ENCODE measurements at regions not wholly inside any gene's neighbourhood (a gene's known extent, or its start where the extent isn't known, plus 50 kb on each side); places are given as distances from the start of the nearest gene placed in this dataset.
"Not testable (repeated sequence)": the region's sequence is repeated elsewhere in the genome, so short reads cannot be mapped to it uniquely, and the experiment has no call there.

DNA sequence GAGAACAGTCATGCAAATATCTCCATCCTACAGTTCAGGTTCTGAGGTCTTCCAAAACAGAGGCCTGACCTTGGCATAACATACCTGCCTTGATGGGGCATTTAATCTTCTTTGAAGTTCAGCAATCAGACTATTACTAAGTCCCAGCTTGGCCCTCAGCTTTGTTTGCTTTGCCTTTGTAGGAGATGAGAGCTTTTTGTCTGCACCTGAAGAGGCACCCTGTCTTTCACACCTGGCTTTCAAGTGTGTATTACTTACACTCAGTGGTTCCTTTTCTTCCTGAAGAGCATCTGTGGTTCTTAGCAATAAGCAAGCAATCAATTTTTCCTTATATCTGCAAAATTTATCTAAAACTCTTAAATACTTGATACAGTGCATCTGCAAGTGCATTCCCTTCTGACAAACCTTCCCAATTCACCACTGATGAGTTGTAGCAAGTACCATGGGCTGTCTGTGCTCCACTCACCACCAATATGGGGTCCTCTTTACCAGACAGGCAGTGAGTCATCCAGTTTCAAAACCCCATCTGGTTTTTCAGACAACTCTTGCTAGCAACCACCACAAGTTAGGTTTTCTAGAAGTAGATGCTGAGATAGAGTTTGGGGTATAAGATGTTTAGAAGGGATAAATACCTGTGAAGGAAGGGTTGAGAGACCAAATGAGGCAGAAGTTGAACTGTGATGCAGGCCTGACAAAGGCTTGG lies 100.2 kb downstream of the HINT1 start:
- Mint-ChIP-seq H3K27me3 (no peaks in the 10 kb centered on the region), H3K4me1 (ENCODE audit: low read depth) (peaks cover 40% of the 10 kb centered on the region), H3K4me3 (no peak overlapping the region), H3K36me3 (peaks cover 8% of the 10 kb centered on the region), H3K9me3 (peaks cover 11% of the 10 kb centered on the region), H3K27ac (no peak overlapping the region)
- CTCF ChIA-PET: no interaction called here
- POLR2A ChIA-PET: no interaction called here
- intact Hi-C loops (cut with micrococcal nuclease): loop anchor here (5.0 kb wide), 2 partner anchors 332 to 352 kb away; no protein-coding TSS in a partner anchor
- DNase-seq: no peak

DNA sequence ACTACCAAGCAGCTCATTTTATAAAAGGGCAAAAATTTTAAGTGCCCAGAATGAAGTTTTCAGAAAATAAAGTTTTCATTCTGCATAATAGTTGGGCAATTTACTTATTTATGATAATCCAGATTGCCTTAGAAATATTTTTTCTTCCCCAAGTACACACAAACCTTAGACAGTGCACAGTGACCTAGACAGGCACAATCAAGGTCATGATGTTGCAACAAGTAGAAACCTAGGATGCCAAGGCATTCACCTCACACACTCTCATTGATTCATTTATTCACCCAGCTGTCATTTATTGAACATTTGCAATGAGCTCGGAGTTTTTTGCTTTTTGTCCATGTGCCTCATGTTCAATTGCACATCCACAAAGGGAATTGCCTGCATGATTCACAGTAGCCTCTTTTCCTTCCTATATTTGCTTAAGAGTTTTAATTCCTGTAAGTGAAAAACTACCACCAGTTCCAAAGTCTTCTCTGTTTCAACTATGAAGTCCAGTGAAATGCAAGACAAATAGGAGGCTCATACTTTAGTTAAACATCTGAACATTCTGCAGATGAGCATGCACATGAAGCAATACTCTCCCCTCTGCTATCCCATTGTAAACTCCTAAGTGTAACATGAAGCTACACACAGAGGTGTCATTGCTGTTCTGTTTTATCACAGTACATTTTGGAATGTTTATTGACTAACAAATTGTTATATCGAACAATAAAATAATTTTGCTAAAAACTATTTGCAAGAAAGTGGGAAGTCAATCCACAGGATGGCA lies 122.9 kb downstream of the HINT1 start:
- Mint-ChIP-seq H3K4me3 (no peak overlapping the region), H3K27me3 (peaks cover 2% of the 10 kb centered on the region), H3K9me3 (peaks cover 10% of the 10 kb centered on the region), H3K27ac (no peak overlapping the region), H3K4me1 (ENCODE audit: low read depth) (no peaks in the 10 kb centered on the region), H3K36me3 (no peaks in the 10 kb centered on the region)
- POLR2A ChIA-PET: no interaction called here
- CTCF ChIA-PET: no interaction called here
- intact Hi-C loops (cut with micrococcal nuclease): no loop called here
- DNase-seq: no peak

DNA sequence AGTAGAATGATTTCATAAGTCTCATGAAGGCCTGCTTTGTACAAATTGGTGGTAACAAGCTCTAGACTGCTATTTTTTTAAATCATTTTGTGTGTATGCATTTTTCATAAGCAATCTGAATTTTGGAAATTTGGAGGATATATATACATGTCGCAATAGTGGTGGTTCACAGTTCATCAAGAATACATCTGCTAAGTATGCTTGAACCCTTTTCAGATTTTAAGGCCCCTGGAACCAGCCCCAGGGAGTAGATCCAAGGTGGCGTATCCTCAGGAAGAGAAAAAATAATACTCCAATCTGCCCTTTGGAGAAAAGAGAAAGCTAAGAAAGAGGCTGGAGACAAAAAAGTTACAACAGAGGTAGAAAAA lies 141.6 kb downstream of the HINT1 start:
- no peak overlapping the region for H3K27ac Mint-ChIP-seq
- no peaks in the 10 kb centered on the region for H3K36me3 Mint-ChIP-seq
- intact Hi-C loops (cut with micrococcal nuclease): no loop called here
- H3K27me3 Mint-ChIP-seq: no peaks in the 10 kb centered on the region
- H3K4me1 Mint-ChIP-seq (ENCODE audit: low read depth): no peaks in the 10 kb centered on the region
- no peak overlapping the region for H3K4me3 Mint-ChIP-seq
- ChIA-PET POLR2A (no interaction called here), CTCF (no interaction called here)
- DNase-seq: no peak
- H3K9me3 Mint-ChIP-seq: no peaks in the 10 kb centered on the region

DNA sequence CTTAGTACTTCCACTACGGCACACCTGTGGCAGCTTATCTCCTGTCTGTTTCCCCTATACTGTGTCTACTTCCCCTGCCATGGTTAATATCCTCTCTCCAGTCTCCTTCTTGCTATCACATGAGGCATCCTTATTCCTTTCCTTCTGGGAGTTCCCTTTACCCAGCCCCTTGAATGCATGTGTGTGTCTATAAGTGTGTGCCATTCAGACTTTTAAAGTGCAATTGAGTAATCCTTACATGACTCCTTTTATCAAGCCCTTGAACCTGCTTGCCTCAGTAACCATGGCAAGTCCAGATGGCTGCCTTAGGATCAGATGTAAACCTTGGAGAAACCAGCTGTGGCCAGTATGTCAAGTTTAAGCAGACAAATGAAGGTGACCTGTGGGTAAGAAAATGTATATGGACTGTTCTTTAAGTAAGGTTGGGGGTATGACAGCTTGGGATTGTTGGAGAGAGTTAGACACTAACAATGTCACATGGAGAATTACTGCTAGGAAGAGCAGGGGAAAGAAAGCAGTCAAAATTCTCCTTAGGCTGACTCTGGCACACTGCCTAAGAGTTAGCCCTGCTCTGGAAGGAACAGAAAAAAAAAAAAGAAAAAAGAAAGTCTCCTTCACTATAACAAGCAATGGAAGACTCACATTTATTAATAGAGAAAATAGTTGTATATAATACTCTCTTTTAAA lies 142.1 kb downstream of the HINT1 start:
- Mint-ChIP-seq H3K4me3 (no peak overlapping the region), H3K36me3 (no peaks in the 10 kb centered on the region), H3K27ac (no peak overlapping the region), H3K27me3 (no peaks in the 10 kb centered on the region), H3K4me1 (ENCODE audit: low read depth) (no peaks in the 10 kb centered on the region), H3K9me3 (no peaks in the 10 kb centered on the region)
- ChIA-PET POLR2A (no interaction called here), CTCF (no interaction called here)
- intact Hi-C loops (cut with micrococcal nuclease): no loop called here
- DNase-seq: no peak

DNA sequence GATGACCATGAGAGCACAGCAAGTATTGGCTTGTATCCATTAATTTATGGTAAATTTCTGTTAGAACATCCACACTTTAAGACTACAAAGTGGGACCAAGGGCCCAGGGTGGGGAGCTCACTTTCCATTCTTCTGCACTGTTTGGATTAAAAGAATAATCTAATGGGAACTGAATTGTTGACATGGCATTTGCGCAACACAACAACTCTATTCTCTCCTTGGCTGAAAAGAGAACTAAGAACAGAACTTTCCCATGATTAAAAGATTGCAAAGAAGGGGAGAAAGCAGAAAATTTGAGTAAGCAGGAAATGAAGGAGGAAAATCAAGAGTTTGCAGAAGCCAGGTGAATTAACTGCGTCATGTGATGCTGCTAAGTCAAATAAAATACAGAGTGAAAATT lies 143.4 kb downstream of the HINT1 start:
- ChIA-PET POLR2A (no interaction called here), CTCF (no interaction called here)
- Mint-ChIP-seq H3K4me3 (no peak overlapping the region), H3K4me1 (ENCODE audit: low read depth) (peaks cover 12% of the 10 kb centered on the region), H3K36me3 (no peaks in the 10 kb centered on the region), H3K27ac (no peak overlapping the region), H3K27me3 (no peaks in the 10 kb centered on the region), H3K9me3 (no peaks in the 10 kb centered on the region)
- intact Hi-C loops (cut with micrococcal nuclease): no loop called here
- no peak for DNase-seq

DNA sequence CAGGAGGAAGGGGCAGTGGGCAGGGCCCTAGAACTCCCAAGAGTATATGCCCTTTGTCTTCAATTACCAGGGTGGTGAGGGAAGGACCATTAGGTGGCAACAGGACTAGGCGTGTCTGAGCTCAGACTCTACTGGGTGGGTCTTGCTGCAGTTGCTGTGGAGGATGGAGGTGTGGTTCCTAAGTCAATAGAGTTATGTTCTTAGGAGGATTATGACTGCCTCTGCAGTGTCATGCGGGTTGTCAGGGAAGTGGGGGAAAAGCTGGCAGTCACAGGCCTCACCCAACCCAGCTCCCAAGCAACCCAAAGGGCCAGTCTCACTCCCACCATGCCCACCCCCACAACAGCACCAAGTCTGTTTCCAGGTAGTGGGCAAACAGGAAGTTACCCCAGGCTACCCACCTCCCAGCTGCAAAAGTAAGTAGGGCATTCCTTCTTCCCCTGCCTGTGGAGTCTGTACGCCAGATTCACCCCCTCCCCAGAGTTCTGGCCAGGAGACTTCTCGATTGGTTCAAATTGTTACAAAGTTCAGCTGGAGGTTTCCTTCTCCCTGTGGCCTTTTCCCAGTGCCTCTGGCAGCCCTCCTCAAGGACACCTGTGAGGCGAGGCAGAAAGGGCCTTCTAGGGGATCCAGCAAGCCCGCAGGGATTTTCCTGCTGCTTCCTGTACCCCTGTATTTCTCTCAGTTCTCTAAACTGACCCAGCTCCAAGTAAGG lies 145.3 kb downstream of the HINT1 start:
- ChIA-PET CTCF (no interaction called here), POLR2A (no interaction called here)
- peaks cover 2% of the 10 kb centered on the region for H3K36me3 Mint-ChIP-seq
- H3K27me3 Mint-ChIP-seq: no peaks in the 10 kb centered on the region
- DNase-seq: no peak
- intact Hi-C loops (cut with micrococcal nuclease): no loop called here
- H3K4me1 Mint-ChIP-seq (ENCODE audit: low read depth): peaks cover 13% of the 10 kb centered on the region
- H3K9me3 Mint-ChIP-seq: peaks cover 5% of the 10 kb centered on the region
- no peak overlapping the region for H3K27ac Mint-ChIP-seq
- H3K4me3 Mint-ChIP-seq: no peak overlapping the region

DNA sequence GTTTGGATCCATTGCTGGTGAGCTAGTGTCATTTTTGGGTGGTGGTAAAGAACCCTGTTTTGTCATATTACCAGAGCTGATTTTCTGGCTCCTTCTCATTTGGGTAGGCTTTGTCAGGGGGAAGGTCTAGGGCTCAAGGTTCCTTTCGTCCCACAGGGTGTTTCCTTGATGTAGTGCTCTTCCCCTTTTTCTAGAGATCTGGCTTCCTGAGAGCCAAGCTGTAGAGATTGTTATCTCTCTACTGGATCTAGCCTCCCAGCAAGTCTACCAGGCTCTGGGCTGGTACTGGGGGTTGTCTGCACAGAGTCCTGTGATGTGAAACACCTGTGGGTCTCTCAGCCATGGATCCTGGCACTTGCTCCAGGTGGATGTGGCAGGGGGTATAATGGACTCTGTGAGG lies 145.9 kb downstream of the HINT1 start:
- no peak for DNase-seq
- Mint-ChIP-seq H3K4me3 (no peak overlapping the region), H3K36me3 (peaks cover 2% of the 10 kb centered on the region), H3K27ac (no peak overlapping the region), H3K27me3 (no peaks in the 10 kb centered on the region), H3K9me3 (peaks cover 5% of the 10 kb centered on the region), H3K4me1 (ENCODE audit: low read depth) (peaks cover 13% of the 10 kb centered on the region)
- ChIA-PET POLR2A (no interaction called here), CTCF (no interaction called here)
- intact Hi-C loops (cut with micrococcal nuclease): no loop called here

DNA sequence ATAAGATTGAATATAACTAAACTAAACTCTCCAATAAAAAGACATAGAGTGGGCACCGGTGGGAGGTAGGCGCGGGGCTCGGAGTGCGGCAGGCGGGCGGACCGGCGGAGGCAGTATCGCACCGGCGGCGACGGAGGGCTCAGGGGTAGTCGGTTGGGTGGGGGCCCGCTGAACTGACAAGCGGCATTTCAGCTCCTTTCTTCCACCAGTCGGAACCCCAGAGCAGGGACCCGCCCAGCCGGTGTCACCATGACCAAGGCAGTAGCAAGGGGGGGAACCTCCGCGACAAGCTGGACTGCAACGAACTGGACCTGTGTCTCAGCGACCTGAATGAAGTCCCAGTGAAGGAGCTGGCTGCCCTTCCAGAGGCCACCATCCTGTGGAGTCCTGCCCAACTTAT lies 156.7 kb downstream of the HINT1 start:
- no peaks in the 10 kb centered on the region for H3K9me3 Mint-ChIP-seq
- H3K36me3 Mint-ChIP-seq: no peaks in the 10 kb centered on the region
- no peak overlapping the region for H3K27ac Mint-ChIP-seq
- CTCF ChIA-PET: no interaction called here
- DNase-seq: no peak
- intact Hi-C loops (cut with micrococcal nuclease): no loop called here
- H3K27me3 Mint-ChIP-seq: no peaks in the 10 kb centered on the region
- POLR2A ChIA-PET: no interaction called here
- H3K4me3 Mint-ChIP-seq: no peak overlapping the region
- H3K4me1 Mint-ChIP-seq (ENCODE audit: low read depth): no peaks in the 10 kb centered on the region

DNA sequence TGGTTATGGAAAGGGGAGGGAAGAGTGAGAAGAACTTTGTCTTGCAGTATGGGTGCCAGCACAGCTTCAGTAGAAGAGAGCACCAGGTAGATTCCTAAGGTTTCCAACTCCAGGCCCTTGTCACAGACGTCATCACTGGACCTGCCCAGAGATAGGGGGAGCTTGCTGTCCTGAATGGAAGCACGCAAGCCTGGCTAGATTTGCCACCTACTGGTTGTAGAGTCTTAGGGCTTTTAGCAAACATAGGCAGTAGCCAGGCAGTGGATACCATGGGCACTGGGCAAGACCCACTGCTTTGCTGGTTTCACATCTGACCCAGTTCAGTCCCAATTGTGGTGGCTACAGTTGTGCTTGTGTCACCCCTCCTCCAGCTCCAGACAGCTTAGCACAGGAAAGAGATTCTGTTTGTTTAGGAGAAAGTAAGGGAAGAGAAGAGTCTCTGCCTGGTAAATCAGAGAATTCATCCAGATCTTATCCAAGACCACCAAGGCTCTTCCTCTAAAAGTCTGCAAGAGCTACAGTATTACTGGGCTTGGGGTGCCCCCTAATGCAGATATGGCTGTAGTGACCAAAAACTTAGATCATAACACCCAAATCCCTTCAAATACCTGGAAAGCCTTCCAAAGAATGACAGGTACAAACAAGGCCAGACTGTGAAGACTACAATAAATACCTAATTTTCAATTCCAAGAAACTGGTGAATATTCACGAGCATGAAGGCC lies 158.9 kb downstream of the HINT1 start:
- H3K4me3 Mint-ChIP-seq: no peak overlapping the region
- ChIA-PET CTCF (no interaction called here), POLR2A (no interaction called here)
- no peak for DNase-seq
- intact Hi-C loops (cut with micrococcal nuclease): no loop called here
- no peaks in the 10 kb centered on the region for H3K9me3 Mint-ChIP-seq
- H3K4me1 Mint-ChIP-seq (ENCODE audit: low read depth): no peaks in the 10 kb centered on the region
- no peaks in the 10 kb centered on the region for H3K36me3 Mint-ChIP-seq
- no peak overlapping the region for H3K27ac Mint-ChIP-seq
- H3K27me3 Mint-ChIP-seq: no peaks in the 10 kb centered on the region

DNA sequence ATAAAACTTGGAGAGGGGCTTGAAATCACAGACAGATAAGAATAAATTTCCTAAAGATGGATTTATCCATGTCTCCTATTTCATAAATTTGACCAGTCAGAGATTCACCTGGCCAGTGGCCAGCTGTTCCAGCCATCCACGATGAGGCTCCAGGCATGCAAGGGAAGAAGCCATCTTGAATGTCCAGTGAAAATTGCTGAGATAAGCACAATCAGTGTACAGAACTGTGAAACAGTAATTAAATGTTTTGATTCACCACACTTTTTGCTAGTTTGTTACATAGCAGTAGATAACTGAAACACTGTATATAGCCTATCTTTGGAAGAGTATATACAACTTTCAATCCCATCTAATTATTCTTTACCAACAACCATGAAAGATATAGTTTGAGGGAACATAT lies 163.5 kb downstream of the HINT1 start:
- H3K27ac Mint-ChIP-seq: no peak overlapping the region
- H3K4me3 Mint-ChIP-seq: no peak overlapping the region
- intact Hi-C loops (cut with micrococcal nuclease): no loop called here
- DNase-seq: no peak
- H3K27me3 Mint-ChIP-seq: no peaks in the 10 kb centered on the region
- no peaks in the 10 kb centered on the region for H3K4me1 Mint-ChIP-seq (ENCODE audit: low read depth)
- ChIA-PET POLR2A (no interaction called here), CTCF (no interaction called here)
- H3K36me3 Mint-ChIP-seq: no peaks in the 10 kb centered on the region
- H3K9me3 Mint-ChIP-seq: no peaks in the 10 kb centered on the region

DNA sequence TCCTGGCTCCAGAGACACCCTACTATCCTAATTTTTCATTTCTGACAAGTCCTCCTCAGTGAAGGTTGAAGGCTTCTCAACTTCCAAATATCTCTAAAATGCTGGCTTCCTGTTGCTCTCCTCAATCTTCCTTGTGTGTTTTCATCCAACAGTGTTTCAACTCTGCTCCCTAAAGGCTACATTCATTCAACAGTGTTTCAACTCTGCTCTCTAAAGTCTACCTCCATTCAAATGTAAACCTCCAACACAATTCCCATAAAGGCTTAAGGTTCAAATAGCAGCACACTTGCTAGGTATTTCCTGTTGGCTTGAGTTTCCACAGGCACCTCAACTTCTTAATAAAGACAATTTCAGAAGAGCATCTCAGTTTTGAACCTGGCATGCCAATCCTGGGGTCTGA lies 164.8 kb downstream of the HINT1 start:
- POLR2A ChIA-PET: no interaction called here
- no peaks in the 10 kb centered on the region for H3K27me3 Mint-ChIP-seq
- DNase-seq: no peak
- H3K9me3 Mint-ChIP-seq: no peaks in the 10 kb centered on the region
- intact Hi-C loops (cut with micrococcal nuclease): no loop called here
- CTCF ChIA-PET: no interaction called here
- no peaks in the 10 kb centered on the region for H3K4me1 Mint-ChIP-seq (ENCODE audit: low read depth)
- no peaks in the 10 kb centered on the region for H3K36me3 Mint-ChIP-seq
- no peak overlapping the region for H3K4me3 Mint-ChIP-seq
- H3K27ac Mint-ChIP-seq: no peak overlapping the region

DNA sequence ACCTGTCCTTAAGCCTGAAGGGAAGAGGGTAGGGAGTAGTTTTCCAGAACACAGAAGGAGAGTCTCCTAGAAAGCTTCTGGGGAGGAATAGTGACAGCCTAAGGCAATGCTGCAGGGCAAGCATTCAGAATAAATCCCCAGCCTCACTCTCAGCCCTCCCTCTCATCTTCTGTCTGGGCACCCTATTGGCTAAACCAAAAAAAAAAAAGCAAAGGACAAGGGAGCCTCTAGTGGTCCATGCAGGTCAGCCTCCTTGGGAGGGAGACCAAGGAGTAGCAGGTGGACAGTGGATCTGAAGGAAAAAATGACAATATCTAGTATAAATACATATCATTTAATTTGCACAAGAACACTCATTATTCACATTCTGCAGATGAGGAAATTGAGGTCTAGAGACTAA lies 168.3 kb downstream of the HINT1 start:
- CTCF ChIA-PET: interaction anchor here (0.6 kb wide), 1 partner anchor 1225 kb away, joined by 6 read pairs; no protein-coding TSS in a partner anchor
- H3K27me3 Mint-ChIP-seq; H3K36me3 Mint-ChIP-seq; H3K9me3 Mint-ChIP-seq; H3K4me1 Mint-ChIP-seq (ENCODE audit: low read depth); DNase-seq; intact Hi-C loops (cut with micrococcal nuclease); POLR2A ChIA-PET; H3K27ac Mint-ChIP-seq; H3K4me3 Mint-ChIP-seq: not testable (repeated sequence)

Measured in activated CD4-positive, alpha-beta memory T cell treated with anti-CD3 and anti-CD28 coated beads for 36 hours (primary cell).